PFSK-1 (cell line): ENCODE measurements at regions not wholly inside any gene's neighbourhood (a gene's known extent, or its start where the extent isn't known, plus 50 kb on each side); places are given as distances from the start of the nearest gene placed in this dataset.

Experiments
- FOXP2 ChIP-seq: optimal IDR thresholded peaks from 2 replicates; pipeline ENCODE3; 2011; ENCODE audit warnings: borderline replicate concordance, control low read depth, inconsistent platforms; ENCODE audit not compliant: insufficient read depth; ENCODE audit errors: extremely low read length, extremely low read depth
- POLR2AphosphoS5 ChIP-seq: IDR thresholded peaks from 2 replicates; pipeline ENCODE4 v1.6.1; 2012; ENCODE audit warnings: low read depth, mild to moderate bottlenecking, control low read depth, low read length, moderate library complexity
- REST ChIP-seq, 2 experiments: IDR thresholded peaks; 2 replicates each; pipeline versions ENCODE4 v1.6.1 to v1.8.0; 2011 to 2012; ENCODE audit warnings: low read depth in 2 of 2, low read length in 2 of 2, control low read depth in 1 of 2, inconsistent platforms in 1 of 2, mild to moderate bottlenecking in 1 of 2, moderate library complexity in 1 of 2; ENCODE audit not compliant: insufficient read depth in 1 of 2
- SIN3A ChIP-seq: IDR thresholded peaks from 2 replicates; pipeline ENCODE4 v1.6.1; 2012; ENCODE audit warnings: mild to moderate bottlenecking, low read length, moderate library complexity, borderline replicate concordance; ENCODE audit not compliant: insufficient read depth
- TAF1 ChIP-seq: IDR thresholded peaks from 2 replicates; pipeline ENCODE4 v1.6.1; 2012; ENCODE audit warnings: low read length, control low read depth, borderline replicate concordance; ENCODE audit not compliant: insufficient read depth

GRCh38 chr9:99464568-99464967 lies 242.5 kb downstream of the SEC61B start:
- TF ChIP-seq REST (IDR thresholded peaks at IDR 0.05; ENCODE audit: insufficient read depth in 1 of 2, low read depth in 2 of 2, low read length in 2 of 2) (no peak), POLR2AphosphoS5 (no peak), TAF1 (no peak), SIN3A (no peak), FOXP2 (no peak)
